PC-3 (cell line): ENCODE measurements at regions not wholly inside any gene's neighbourhood (a gene's known extent, or its start where the extent isn't known, plus 50 kb on each side); places are given as distances from the start of the nearest gene placed in this dataset.

ENCODE experiments used
- ATAC-seq: fragments of 200-7000 bp; cut with Tn5 transposase; 2 replicates; pipeline ENCODE4 v1.9.1; 2020; ENCODE audit warnings: mild to moderate bottlenecking, moderate library complexity
- BruUV-seq: library from RNA; stranded (reverse); fragments of 400-500 nt; replicated peaks from 2 replicates; lab custom pipeline; 2021; lab: Mats Ljungman, UMichigan
- CTCF ChIA-PET: fragments of 300-600 bp; sonication (Branson Sonifier 250); formaldehyde crosslinking; loops from one replicate; lab custom pipeline; 2022; ENCODE audit warnings: antibody characterized with exemption; lab: Charles Lee
- POLR2A ChIA-PET: fragments of 300-600 bp; sonication (Branson Sonifier 250); formaldehyde crosslinking; loops from one replicate; lab custom pipeline; 2022; ENCODE audit warnings: antibody characterized with exemption; ENCODE audit not compliant: unreplicated experiment; lab: Charles Lee
- DNase-seq: peaks from one replicate; pipeline ENCODE4 v3.0.0-alpha.2; 2015
- H2AFZ ChIP-seq: fragments of 300-600 bp; sonication (generic); 2 replicates; pipeline ENCODE4 v1.6.0; 2016; ENCODE audit warnings: antibody characterized with exemption, low read length
- H3F3A ChIP-seq: fragments of 300-600 bp; sonication (generic); one replicate; pipeline ENCODE4 v1.6.0; 2017; ENCODE audit warnings: antibody characterized with exemption, low read length, control low read depth, mild to moderate bottlenecking; ENCODE audit not compliant: unreplicated experiment
- H3K27ac ChIP-seq: fragments of 300-600 bp; sonication (generic); 2 replicates; pipeline ENCODE4 v1.5.1; 2016; ENCODE audit warnings: mild to moderate bottlenecking, low read length
- H3K27me3 ChIP-seq: fragments of 300-600 bp; sonication (generic); 2 replicates; pipeline ENCODE4 v1.6.1; 2016; ENCODE audit warnings: low read length, mixed read lengths
- H3K36me3 ChIP-seq: fragments of 300-600 bp; sonication (generic); 2 replicates; pipeline ENCODE4 v1.6.1; 2016; ENCODE audit warnings: low read depth, mixed run types, low read length, mixed read lengths
- H3K4me1 ChIP-seq: fragments of 300-600 bp; sonication (generic); 2 replicates; pipeline ENCODE4 v1.5.1; 2016; ENCODE audit warnings: low read length; ENCODE audit not compliant: insufficient read depth
- H3K4me2 ChIP-seq: fragments of 300-600 bp; sonication (generic); 2 replicates; pipeline ENCODE4 v1.6.0; 2016; ENCODE audit warnings: low read length
- H3K4me3 ChIP-seq: fragments of 300-600 bp; sonication (generic); 2 replicates; pipeline ENCODE4 v1.5.1; 2016; ENCODE audit warnings: mild to moderate bottlenecking, low read length, mixed read lengths
- H3K79me2 ChIP-seq: fragments of 300-600 bp; sonication (generic); 2 replicates; pipeline ENCODE4 v1.6.1; 2017; ENCODE audit warnings: low read length, mixed read lengths
- H3K9ac ChIP-seq: fragments of 300-600 bp; sonication (generic); 2 replicates; pipeline ENCODE4 v1.6.0; 2016; ENCODE audit warnings: mild to moderate bottlenecking, low read length
- H3K9me2 ChIP-seq: fragments of 300-600 bp; sonication (generic); replicated peaks from 2 replicates; pipeline ENCODE4 v1.6.1; 2016; ENCODE audit warnings: mixed run types, low read length, mixed read lengths
- H3K9me3 ChIP-seq: fragments of 300-600 bp; sonication (generic); 2 replicates; pipeline ENCODE4 v1.6.1; 2016; ENCODE audit warnings: low read length, mixed read lengths
- H4K20me1 ChIP-seq: fragments of 300-600 bp; sonication (generic); 2 replicates; pipeline ENCODE4 v1.6.1; 2016; ENCODE audit warnings: low read length, mixed read lengths
- CTCF ChIP-seq: fragments of 300-600 bp; sonication (generic); conservative IDR thresholded peaks from 2 replicates; pipeline ENCODE4 v1.5.1; 2017; ENCODE audit warnings: antibody characterized with exemption, low read depth, mild to moderate bottlenecking, low read length
- EZH2 ChIP-seq: fragments of 300-600 bp; sonication (generic); IDR thresholded peaks from one replicate; pipeline ENCODE4 v1.6.1; 2017; ENCODE audit warnings: antibody characterized with exemption, mild to moderate bottlenecking, low read length; ENCODE audit not compliant: unreplicated experiment
- EZH2phosphoT487 ChIP-seq: fragments of 300-600 bp; sonication (generic); IDR thresholded peaks from 2 replicates; pipeline ENCODE4 v1.6.1; 2018; ENCODE audit warnings: mild to moderate bottlenecking, antibody characterized with exemption, low read length, borderline replicate concordance
- intact Hi-C: fragments of 100-400 bp; cut with micrococcal nuclease; formaldehyde crosslinking; loops from 2 replicates; pipeline ENCODE4 v1.9.0; 2023

GRCh38 chr12:19648591-19648990, 209.3 kb downstream of the AEBP2 start:
- H3K9ac ChIP-seq = no peak overlapping the region
- no peaks in the 10 kb centered on the region for H3K36me3 ChIP-seq
- no peak overlapping the region for H2AFZ ChIP-seq
- H3K4me3 ChIP-seq = no peak overlapping the region
- H3K27me3 ChIP-seq = no peaks in the 10 kb centered on the region
- ATAC-seq (no peak), DNase-seq (no peak)
- no peaks in the 10 kb centered on the region for H3K9me3 ChIP-seq
- H4K20me1 ChIP-seq = no peaks in the 10 kb centered on the region
- H3K4me1 ChIP-seq = no peaks in the 10 kb centered on the region
- TF ChIP-seq EZH2 (no peak), EZH2phosphoT487 (no peak), CTCF (no peak)
- CTCF ChIA-PET = no interaction called here
- H3K4me2 ChIP-seq = no peak overlapping the region
- H3K27ac ChIP-seq = no peak overlapping the region
- POLR2A ChIA-PET = no interaction called here
- no peaks in the 10 kb centered on the region for H3K79me2 ChIP-seq
- H3K9me2 ChIP-seq = no peaks in the 10 kb centered on the region
- intact Hi-C loops = no loop called here
- H3F3A ChIP-seq = no peaks in the 10 kb centered on the region
- BruUV-seq = no TSS peak

GRCh38 chr12:19652386-19652785, 213.1 kb downstream of the AEBP2 start:
- no peak for DNase-seq
- H4K20me1 ChIP-seq = no peaks in the 10 kb centered on the region
- ChIA-PET CTCF (no interaction called here), POLR2A (no interaction called here)
- no peaks in the 10 kb centered on the region for H3K79me2 ChIP-seq
- no peak overlapping the region for H3K4me3 ChIP-seq
- no peak overlapping the region for H2AFZ ChIP-seq
- H3K9me3 ChIP-seq = no peaks in the 10 kb centered on the region
- no TSS peak for BruUV-seq
- H3K9ac ChIP-seq = no peak overlapping the region
- H3K9me2 ChIP-seq = no peaks in the 10 kb centered on the region
- no peak overlapping the region for H3K27ac ChIP-seq
- ATAC-seq = no peak
- TF ChIP-seq EZH2 (no peak), EZH2phosphoT487 (no peak), CTCF (no peak)
- no peaks in the 10 kb centered on the region for H3F3A ChIP-seq
- intact Hi-C loops = no loop called here
- H3K4me1 ChIP-seq = no peaks in the 10 kb centered on the region
- H3K27me3 ChIP-seq = no peaks in the 10 kb centered on the region
- no peak overlapping the region for H3K4me2 ChIP-seq
- H3K36me3 ChIP-seq = no peaks in the 10 kb centered on the region

- Histone ChIP-seq H3K27me3 (no peaks in the 10 kb centered on the region), H3K27ac (no peak overlapping the region), H3K4me1 (no peaks in the 10 kb centered on the region), H3K4me2 (no peak overlapping the region), H3K9me2 (no peaks in the 10 kb centered on the region), H3F3A (no peaks in the 10 kb centered on the region), H3K9me3 (no peaks in the 10 kb centered on the region), H3K79me2 (no peaks in the 10 kb centered on the region), H3K36me3 (no peaks in the 10 kb centered on the region), H4K20me1 (no peaks in the 10 kb centered on the region), H3K4me3 (no peak overlapping the region), H2AFZ (no peak overlapping the region), H3K9ac (no peak overlapping the region)
- intact Hi-C loops = no loop called here
- CTCF ChIA-PET = no interaction called here
- BruUV-seq = no TSS peak
- no peak for ATAC-seq
- TF ChIP-seq EZH2 = no peak
- no peak for TF ChIP-seq EZH2phosphoT487
- TF ChIP-seq CTCF = no peak
- no peak for DNase-seq
- POLR2A ChIA-PET = no interaction called here
These were observed 215.5 kb downstream of the AEBP2 start for GRCh38 chr12:19654650-19655376.
